ENCODE measurements at regions not wholly inside any gene's neighbourhood (a gene's known extent, or its start where the extent isn't known, plus 50 kb on each side); places are given as distances from the start of the nearest gene placed in this dataset.

GRCh38 chr10:2464483-2464882 is 602.9 kb upstream of the PFKP start:
- no peak for TF ChIP-seq CTCF (IDR thresholded peaks at IDR 0.05; ENCODE audit: borderline replicate concordance, extremely low read depth, low read length, poor library complexity, severe bottlenecking)
- no peak for TF ChIP-seq EZH2 (IDR thresholded peaks at IDR 0.05; ENCODE audit: borderline replicate concordance, low read depth, low read length, severe bottlenecking)

All from DND-41 (cell line).